Stimulated activated CD8-positive, alpha-beta memory T cell treated with anti-CD3 and anti-CD28 coated beads, Interleukin-15, amount 100 ng/mL, for 48 hours (primary cell): ENCODE measurements at regions not wholly inside any gene's neighbourhood (a gene's known extent, or its start where the extent isn't known, plus 50 kb on each side); places are given as distances from the start of the nearest gene placed in this dataset.
"Not testable (repeated sequence)": the region's sequence is repeated elsewhere in the genome, so short reads cannot be mapped to it uniquely, and the experiment has no call there.

Experiments
- DNase-seq, 2 donors: peaks; one replicate each; pipeline ENCODE4 v3.0.0-alpha.2; 2020; ENCODE audit warnings: low read depth in 2 of 2

DNA sequence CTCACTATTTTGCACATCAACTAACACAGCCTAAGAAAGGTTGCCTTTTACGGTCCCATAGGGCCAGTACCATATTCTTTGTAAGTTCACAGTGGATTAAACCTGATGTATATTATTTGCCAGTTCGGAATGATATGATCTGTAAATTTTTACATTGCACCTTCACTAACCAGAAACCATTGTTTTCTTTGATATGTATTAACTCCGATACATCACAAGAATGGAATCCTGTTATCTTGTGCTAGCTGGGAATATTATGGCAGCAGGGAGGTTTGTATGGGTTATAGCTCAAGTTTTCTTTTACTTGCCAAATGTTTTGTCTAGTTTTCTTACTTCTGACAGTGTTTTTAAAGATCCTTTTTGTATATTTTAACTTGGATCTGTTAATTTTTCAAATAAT, 51.4 kb upstream of the S1PR1 start:
- DNase-seq: no peak

- DNase-seq: no peak
These were observed 53.5 kb upstream of the S1PR1 start for GRCh38 chr1:101183388-101183699.

- no peak for DNase-seq
These were observed 54.0 kb upstream of the S1PR1 start for GRCh38 chr1:101182627-101183387.

GRCh38 chr1:101181930-101182329, 54.9 kb upstream of the S1PR1 start:
- DNase-seq: no peak

GRCh38 chr1:101178688-101179491, 57.9 kb upstream of the S1PR1 start:
- DNase-seq: peak in 1 of 2 donors; percentile 30

DNA sequence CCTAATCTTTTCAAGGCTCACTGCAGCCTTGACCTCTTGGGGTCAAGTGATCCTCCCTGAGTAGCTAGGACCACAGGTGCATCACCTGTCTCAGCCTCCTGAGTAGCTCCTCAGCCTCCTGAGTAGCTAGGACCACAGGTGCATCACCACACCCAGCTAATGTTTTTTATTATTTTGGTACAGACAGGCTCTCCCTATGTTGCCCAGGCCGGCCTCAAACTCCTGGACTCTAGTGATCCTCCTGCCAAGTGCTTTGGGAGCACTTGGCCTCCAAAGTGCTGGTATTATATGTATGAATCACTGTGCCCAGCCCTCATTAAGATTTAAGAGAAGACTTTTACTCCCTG, 58.5 kb upstream of the S1PR1 start:
- DNase-seq: no peak

GRCh38 chr1:101175886-101176285, 60.9 kb upstream of the S1PR1 start:
- DNase-seq: no peak

DNA sequence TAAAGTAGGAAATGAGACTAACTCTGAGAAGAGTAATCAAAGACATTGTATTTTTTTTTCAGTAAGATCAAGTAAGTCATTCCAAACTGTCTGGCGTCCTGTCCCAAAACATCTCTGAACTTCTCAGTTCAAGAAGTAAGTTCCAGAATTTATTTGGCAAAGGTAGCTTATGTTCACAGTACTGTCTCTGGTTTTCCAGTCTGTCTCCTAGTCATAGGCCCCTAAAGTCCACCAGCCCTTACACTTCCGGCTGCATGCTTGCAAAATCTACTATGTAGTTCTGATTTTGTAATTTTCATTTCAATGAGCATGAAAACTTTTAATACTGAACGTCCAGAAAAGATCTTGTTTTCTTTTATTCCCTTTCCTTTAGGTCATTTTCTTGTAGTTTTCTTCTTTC, 61.4 kb upstream of the S1PR1 start:
- no peak for DNase-seq

GRCh38 chr1:101174722-101175121, 62.1 kb upstream of the S1PR1 start:
- DNase-seq: no peak

- DNase-seq: not testable (repeated sequence)
These were observed 62.5 kb upstream of the S1PR1 start for GRCh38 chr1:101174298-101174697.

DNA sequence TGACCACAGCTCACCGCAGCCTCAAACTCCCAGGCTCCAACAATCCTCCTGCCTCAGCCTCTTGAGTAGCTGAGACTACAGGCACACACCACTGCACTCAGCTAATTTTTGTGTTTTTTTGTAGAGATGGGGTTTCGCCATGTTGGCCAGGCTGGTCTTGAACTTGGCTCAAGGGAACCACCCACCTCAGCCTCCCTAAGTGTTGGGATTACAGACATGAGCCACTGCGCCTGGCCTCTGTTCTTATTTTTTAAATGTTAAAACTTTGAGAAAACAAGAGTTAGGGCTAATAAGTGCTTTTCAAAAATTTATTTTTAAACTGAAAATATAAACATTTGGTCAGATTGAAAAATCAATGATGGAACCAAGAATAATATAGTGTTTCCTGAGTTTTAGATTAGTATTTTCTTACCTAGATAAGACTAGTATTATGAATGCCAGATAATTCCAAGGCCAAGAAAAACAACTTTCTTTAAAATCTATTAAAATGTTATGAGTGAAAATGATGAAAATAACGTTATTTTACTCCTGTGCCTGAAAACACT, 66.2 kb upstream of the S1PR1 start:
- no peak for DNase-seq

DNA sequence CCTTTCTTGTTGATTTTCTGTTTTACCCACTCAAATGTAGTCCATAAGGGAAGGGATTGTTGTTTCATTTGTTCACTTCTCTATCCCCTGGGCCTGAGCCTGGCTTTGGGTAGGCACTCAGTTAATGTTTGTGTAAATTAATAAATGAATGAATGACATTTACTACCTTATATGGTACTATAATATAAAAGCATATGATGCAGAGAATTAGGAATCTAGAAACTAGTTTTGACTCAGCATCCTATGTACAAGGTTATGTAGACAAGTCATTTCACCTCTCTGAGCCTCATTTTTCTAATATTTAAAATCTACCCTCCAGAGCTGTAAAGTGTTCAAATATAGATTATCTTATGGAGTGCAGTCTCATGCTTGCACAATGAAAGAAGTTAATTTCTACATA, 68.9 kb upstream of the S1PR1 start:
- DNase-seq: no peak

GRCh38 chr1:101166583-101167120, 70.2 kb upstream of the S1PR1 start:
- no peak for DNase-seq

- DNase-seq: no peak
These were observed 70.9 kb upstream of the S1PR1 start for GRCh38 chr1:101165954-101166353.

- DNase-seq: no peak
These were observed 71.3 kb upstream of the S1PR1 start for GRCh38 chr1:101165532-101165931.

- no peak for DNase-seq
These were observed 72.0 kb upstream of the S1PR1 start for GRCh38 chr1:101164776-101165175.

DNA sequence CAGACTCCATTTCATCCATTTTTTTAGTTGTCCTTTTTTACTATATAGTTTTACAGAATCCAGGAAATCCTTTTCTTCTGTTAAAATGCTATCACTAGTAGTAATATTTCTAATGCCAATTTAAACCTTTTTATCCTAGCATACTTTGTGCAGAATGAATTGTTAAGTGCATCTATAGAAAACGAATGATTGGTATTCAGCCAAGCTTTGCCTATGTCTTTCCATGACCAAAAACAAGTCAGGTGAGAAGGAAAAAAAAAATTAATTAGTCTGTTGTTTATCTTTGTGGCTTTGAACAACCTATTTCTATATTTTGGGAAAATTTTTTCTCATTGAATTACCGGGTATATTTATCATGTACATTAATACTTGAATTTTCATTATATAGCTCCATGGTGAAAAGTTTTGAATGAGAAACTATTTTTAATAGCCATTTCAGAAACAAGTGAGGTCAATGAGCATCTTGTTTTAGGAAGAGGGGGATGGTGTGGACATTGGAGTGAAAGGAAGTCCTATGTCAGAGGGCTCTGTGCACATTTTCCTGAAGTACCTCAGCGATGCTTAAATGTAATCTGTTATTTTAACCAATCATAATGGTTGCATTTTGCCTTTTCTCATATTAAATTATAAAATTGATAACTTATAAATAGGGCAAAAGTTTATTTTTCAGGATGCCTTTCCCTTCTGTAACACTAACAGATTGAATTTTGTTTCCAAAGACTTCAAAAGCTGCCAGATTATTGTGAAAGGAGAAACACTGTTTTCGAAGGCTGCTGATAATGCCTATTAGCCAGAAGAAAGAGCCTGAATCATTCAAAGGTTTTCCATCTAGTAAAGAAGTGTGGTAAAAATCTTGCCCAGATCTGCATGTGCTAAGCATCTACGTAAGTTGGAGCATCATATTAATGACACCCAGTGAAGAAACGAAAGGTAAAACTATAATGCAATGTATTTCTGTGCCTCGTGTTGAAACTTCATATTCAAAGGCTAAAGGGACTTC, 73.8 kb upstream of the S1PR1 start:
- no peak for DNase-seq

DNA sequence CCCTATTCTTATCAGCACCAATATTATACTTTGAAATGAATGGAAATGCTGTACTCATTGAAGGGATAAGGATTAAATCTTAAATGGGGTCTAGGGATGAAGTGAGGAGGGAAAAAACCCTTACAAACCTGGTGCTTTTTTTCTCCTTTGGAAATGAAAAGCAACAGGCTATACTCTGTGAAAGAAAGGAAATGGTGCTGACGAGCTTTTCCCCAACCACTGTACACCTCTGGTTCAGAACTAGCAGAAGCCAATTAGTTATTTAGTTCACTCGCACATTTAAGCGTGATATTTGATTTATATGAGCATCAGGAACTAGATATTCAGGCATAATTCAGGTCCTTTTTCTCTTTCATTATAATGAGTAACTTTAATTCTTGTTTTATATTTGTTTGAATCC, 74.5 kb upstream of the S1PR1 start:
- DNase-seq: no peak

- DNase-seq: no peak
These were observed 75.2 kb upstream of the S1PR1 start for GRCh38 chr1:101161619-101162018.

DNA sequence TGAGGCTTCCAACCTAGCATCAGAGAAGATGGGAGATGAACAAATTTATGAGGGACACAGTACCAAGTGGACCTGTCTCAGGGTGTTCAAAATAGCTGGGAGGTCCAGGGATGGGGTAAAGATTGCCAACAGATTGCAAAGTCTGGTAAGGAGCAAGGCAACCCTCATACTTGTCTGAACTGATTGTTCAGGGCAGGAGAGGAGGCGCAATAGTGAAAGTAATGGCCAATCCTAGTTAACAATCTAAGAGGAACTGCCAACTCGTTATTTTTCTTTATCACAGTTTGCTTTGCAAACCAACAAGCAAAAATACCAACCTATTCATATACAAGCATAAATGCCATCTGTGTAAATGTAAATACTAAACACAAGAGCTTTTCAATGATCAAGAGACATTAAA, 78.4 kb upstream of the S1PR1 start:
- DNase-seq: no peak

DNA sequence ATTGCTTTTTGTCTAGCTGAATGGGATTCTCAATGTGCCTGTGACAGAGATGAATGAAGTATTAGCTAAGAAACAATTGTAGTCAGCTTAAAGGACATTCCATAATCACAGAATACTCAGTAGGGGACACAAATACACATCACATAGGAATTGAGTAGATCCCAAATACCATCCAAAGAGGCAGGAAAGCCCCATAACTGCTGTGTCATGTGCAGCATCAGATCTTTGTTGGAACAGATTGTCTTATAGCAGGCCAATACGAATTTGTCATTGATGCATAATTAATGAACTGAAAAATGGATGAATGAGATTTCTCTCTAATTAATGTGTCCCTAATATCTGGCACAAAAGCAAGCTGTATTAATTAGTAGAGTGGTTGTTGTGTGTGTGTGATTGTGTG, 82.3 kb upstream of the S1PR1 start:
- DNase-seq: no peak

GRCh38 chr1:101153692-101154091, 83.1 kb upstream of the S1PR1 start:
- DNase-seq: no peak
